Right ventricle myocardium superior (tissue), 1 donor: ENCODE measurements at regions not wholly inside any gene's neighbourhood (a gene's known extent, or its start where the extent isn't known, plus 50 kb on each side); places are given as distances from the start of the nearest gene placed in this dataset.
"Not testable (repeated sequence)": the region's sequence is repeated elsewhere in the genome, so short reads cannot be mapped to it uniquely, and the experiment has no call there.

ENCODE experiments used
- ATAC-seq: fragments of 200-7000 bp; cut with Tn5 transposase; one replicate; pipeline ENCODE4 v1.9.1; 2020; ENCODE audit warnings: mild to moderate bottlenecking; ENCODE audit not compliant: poor library complexity
- DNase-seq: peaks from one replicate; pipeline ENCODE4 v3.0.0-alpha.2; 2020
- intact Hi-C: fragments of 100-400 bp; cut with DNase I; formaldehyde crosslinking; loops from one replicate; pipeline ENCODE4 v1.11.2; 2022
- donor health status: DM: no; HTN: yes; CAD: no; lungs with severe emphysema.

DNA sequence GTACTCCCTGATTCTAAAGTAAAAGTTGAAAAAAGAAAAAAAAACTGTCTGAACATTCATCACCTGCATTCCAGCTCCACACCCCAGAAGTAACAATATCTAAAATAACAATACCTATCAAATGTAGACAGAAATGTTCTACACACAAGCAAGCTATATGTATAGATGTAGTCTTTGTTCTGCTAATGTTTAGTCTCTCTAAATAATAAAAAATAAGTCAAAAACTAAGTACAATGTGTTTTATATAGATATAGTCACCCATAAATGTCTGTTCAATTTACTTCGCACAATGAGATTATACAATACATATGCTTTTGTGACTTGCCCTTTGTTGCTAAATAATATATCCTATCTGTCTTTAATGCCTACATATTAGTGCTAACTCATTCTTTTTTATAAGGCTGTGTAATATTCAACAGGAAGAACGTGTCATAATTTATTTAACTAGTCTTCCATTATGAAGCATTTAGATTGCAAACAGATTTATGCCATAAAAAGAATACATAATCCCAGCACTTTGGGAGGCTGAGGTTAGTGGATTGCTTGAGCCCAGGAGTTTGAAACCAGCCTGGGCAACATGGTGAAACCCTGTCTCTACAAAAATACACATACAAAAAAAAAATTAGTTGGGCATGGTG is 216.2 kb upstream of the ZNF217 start:
- intact Hi-C loops: no loop called here
- DNase-seq (no peak), ATAC-seq (no peak)

DNA sequence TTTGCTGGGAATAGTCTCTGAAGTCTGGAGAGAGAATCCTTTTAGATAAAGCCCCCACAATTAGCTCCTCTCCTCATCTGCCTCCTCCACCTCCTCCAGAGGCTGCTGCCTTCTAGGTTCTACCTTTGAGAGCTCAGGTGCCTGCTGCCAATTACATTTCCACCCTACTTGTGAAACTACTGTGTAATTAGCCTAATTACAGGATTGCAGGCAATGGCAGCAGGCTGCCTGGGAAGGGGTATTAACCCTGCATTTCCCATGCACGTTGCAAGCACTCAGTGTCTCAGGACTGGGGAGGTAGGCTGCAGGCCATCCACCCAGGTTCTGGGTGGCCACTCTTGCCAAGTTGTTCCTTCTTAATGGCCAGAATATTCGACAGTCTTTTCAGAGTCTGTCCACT is 215.6 kb upstream of the ZNF217 start:
- no peak for DNase-seq
- ATAC-seq: no peak
- intact Hi-C loops: no loop called here

DNA sequence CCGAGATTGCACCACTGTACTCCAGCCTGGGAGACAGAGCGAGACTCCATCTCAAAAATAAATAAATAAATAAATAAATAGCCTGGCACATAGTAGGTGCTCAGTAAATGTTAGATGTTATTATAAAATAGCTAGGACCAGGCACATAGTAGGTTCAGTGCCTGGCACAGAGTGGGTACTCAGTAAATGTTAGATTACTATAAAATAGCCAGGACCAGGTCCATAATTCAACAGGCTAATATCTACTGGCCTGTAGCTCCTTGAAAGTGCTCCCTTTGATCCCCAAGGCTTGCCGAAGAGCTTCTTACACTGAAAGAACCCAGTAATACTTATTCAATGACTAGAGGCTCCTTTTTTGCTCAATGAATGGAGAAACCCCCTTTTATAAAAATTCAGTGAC is 215.1 kb upstream of the ZNF217 start:
- intact Hi-C loops: no loop called here
- ATAC-seq (no peak), DNase-seq (no peak)

DNA sequence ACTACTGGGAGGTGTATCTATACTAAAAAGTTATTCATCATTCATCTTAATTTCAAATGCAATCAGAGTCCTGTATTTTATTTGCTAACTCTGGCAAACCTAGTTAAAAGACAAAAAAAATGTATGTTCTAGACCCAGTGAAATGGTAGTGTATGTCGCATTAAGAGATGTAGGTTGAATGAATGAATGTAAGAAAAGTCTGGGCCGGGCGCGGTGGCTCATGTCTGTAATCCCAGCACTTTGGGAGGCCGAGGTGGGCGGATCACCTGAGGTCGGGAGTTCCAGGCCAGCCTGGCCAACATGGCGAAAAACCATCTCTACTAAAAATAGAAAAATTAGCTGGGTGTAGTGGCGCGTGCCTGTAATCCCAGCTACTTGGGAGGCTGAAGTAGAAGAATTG is 214.7 kb upstream of the ZNF217 start:
- ATAC-seq, DNase-seq, intact Hi-C loops: not testable (repeated sequence)

DNA sequence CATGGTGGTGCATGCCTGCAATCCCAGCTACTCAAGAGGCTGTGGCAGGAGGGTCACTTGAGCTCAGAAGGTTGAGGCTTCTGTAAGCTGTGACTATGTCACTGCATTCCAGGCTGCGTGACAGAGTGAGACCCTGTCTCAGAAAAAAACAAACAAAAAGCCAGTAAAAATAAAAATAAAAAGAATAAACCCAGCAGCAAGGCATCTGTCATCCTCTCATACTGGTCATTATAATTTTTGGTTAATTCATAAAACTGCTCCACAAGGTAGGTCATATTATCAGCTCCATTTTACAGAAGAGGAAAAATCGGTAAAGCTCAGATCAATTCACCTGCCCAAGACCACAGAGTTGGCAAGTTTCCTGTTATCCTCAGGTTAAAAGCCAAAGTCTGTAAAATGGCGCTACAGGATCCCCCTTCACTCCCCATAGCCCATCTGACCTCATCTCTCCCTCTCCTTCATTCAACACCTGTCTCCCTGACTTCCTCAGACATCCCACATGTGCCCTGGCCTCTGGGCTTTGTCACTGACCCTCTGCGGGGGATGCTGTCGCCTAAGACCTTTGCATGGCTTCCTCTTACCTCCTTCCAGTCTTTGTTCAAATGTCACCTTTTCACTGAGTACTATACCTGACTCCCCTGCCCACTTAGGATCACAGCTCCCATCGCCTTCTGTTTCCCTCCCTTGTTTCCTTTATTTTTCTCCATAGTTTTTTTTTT is 213.2 kb upstream of the ZNF217 start:
- intact Hi-C loops: no loop called here
- ATAC-seq (no peak), DNase-seq (no peak)

DNA sequence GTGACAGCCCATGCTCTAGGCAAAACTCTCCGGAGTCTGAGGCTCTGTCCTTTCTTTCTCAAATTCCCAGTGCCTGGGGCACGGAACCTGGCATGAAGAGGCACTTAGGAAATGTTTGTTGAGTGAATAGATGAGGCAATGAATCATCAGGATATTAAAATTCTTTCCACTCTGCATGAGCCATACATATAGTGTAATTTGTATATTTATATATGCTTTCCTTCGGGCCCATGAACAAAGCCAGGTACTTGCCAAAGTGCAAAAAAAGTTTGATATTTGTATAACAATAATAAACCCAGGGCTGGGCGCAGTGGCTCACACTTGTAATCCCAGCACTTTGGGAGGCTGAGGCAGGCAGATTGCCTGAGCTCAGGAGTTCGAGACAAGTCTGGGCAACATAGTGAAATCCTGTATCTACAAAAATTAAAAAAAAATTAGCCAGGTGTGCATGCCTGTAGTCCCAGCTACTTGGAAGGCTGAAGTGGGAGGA is 212.3 kb upstream of the ZNF217 start:
- intact Hi-C loops: no loop called here
- ATAC-seq: no peak
- DNase-seq: no peak

DNA sequence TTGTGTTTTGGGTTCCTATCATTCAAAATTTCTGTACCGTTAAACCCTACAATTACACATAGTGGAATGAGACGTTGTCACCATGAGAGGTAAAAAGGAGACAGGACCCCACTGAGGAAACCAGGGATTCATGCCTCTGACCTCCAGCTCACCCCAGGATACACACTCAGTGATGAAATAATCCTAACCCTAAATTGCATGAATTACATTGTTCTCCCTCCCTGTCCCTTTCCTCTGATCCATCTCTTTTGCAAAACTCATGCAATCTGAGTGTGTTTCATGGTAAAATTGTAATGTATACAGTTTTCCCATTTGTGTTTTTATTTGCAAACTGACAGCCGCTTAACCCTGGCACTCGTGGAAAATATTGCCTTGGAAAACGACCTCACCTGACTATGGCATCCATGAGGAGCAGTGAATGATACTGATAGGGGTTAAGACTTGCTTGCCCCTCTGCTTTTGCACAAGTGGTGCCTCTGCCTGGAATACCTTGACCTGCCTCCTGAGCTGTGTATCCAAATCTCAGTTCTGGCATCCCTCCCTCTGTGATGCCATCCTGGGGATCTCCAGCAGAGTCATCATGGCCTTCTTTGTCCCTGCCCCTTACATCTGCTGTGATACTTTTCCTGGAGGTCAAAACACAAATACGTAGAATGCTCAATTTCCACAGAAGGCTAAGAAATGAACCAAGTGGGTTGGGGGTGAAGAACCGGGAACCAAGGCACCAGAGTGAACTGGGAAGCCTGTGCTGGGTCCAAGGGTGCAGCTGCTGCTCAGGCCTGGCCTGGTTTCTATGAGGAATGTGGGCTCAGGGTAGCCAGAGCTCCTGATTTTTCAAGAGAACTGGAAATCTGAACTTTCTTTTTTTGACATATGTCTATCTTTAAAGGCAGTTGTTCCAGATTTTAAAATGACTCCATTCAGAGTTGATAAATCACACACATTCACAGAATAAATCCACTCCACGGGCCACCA is 211.6 kb upstream of the ZNF217 start:
- no peak for ATAC-seq
- intact Hi-C loops: no loop called here

DNA sequence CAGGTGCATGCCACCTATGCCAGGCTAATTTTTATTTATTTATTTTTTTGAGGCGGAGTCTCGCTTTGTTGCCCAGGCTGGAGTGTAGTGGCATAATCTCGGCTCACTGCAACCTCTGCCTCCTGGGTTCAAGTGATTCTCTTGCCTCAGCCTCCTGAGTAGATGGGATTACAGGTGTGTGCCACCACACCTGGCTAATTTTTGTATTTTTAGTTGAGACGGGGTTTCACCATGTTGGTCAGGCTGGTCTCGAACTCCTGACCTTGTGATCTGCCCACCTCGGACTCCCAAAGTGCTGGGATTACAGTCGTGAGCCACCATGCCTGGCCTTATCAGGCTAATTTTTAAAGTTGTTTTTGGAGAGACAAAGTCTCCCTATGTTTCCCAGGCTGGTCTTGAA is 210.7 kb upstream of the ZNF217 start:
- ATAC-seq, intact Hi-C loops, DNase-seq: not testable (repeated sequence)

More for the DNA sequence above, 211.6 kb upstream of the ZNF217 start:
- no peak for DNase-seq

DNA sequence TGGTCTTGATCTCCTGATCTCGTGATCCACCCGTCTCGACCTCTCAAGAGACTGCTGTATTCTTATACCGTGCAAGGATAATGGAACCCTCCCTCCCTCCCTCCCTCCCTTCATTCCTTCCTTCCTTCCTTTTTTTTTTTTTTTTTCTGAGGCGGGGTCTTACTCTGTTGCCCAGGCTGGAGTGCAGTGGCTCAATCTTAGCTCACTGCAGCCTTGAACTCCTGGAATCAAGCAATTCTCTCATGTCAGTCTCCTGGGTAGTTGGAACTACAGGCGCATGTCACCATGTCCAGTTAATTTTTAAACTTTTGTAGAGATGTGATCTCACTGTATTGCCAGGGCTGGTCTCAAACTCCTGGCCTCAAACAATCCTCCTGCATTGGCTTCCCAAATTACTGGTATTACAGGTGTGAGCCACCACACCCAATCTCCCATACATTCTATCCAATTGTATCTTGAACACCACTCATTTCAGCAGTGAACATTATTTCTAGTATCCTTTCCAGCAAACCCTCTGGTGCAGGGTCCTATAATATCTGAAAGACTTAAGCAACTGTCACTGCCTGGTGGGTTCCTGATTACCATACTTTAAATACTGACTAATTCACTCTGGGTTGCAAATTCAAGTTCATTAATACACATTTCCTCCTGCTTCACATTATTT is 210.0 kb upstream of the ZNF217 start:
- DNase-seq (no peak), ATAC-seq (no peak)
- intact Hi-C loops: no loop called here

DNA sequence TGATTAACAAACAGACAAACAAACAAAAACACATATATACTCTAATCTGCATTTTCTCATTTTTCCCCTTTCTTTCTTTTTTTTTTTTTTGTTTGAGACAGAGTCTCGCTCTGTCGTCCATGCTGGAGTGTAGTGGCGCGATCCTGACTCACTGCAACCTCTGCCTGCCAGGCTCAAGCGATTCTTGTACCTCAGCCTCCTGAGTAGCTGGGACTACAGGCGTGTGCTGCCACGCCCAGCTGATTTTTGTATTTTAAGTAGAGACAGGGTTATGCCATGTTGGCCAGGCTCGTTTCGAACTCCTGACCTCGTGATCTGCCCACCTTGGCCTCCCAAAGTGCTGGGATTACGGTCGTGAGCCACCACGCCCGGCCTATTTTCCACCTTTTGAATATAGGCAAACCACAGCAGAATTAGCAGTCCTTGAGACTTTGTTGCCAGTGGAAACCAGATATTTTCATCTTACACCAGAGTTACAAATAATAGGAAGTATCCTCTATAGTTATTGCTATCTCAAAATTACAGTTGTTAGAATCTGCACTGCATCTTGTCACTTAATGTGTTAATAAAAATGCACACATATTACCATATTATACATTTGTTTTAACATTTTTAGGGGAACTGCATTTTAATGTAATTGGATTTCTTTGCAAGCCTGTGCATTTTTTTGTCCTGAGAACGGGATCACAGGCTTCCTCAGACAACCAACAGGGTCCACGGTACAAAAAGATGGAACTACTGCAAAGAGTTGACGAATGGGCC is 208.2 kb upstream of the ZNF217 start:
- no peak for ATAC-seq
- intact Hi-C loops: no loop called here

DNA sequence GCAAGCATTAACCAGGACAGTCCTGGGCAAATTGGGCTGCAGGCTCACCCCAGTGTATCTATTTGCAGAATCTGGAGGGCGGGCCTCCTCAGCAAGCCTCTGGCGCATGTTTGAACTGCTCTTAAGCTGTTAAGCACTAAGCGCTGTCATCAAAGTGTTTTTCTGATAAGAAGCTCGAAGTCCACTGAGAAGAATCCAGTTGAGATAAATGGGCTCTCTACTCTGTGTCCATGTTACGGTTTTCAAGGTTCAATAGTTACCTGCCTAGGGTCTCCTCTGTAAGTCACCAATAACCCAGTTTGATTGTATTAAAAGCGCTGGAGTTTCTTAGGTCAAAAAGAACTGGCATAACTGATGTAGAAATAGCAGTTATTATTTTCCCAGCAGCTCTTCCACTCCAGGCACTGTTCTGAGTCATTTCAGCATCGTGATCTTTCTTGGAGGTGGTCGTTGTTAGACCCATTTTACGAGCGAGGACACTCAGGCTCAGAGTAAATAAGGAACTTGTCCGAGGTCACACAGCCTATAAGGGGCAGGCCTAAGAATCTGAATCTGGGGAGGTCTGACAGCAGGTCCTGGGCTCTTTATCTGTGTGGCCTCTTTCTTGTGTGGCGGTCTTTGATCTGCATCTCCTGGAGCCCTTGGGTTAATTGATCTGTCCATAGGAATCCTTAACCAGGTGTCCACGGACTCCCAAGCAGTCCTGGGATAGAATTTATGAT is 207.4 kb upstream of the ZNF217 start:
- no peak for DNase-seq
- intact Hi-C loops: no loop called here
- ATAC-seq: no peak

More for the DNA sequence above, 208.2 kb upstream of the ZNF217 start:
- no peak for DNase-seq

DNA sequence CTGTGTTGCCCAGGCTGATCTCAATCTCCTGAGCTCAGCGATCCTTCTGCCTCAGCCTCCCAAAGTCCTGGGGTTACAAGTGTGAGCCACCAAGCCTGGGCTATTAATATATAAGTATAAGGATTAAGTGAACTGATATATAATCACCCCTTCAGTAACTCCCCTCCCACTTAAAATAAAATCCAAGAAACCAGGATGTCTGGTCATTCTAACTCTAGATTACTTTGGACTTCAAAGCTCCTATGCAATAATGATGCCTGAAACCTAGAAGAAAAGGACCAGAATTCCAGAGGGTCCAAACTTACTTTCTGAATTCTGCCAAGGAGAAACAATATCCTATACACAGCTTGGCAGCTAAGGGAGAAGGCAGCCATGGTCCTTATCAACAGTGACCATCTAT is 206.8 kb upstream of the ZNF217 start:
- no peak for ATAC-seq
- intact Hi-C loops: no loop called here
- DNase-seq: no peak

DNA sequence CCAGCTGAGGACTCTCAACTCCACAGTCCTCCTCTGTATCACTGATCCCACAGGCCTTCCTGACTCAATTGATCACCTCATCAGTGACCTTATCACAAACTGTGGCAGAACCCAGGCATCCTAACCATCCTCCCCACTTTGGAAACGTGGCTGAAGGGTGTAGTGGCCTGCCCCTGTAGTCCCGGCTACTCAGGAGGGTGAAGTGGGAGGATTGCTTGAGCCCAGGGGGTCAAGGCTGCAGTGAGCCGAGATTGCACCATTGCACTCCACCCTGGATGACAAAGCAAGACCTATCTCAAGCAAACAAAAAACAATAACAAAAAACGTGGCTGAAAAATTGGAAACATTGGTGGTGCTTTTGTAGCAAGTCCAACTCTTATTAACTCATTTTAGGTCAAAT is 203.4 kb upstream of the ZNF217 start:
- no peak for DNase-seq
- no peak for ATAC-seq
- intact Hi-C loops: no loop called here

DNA sequence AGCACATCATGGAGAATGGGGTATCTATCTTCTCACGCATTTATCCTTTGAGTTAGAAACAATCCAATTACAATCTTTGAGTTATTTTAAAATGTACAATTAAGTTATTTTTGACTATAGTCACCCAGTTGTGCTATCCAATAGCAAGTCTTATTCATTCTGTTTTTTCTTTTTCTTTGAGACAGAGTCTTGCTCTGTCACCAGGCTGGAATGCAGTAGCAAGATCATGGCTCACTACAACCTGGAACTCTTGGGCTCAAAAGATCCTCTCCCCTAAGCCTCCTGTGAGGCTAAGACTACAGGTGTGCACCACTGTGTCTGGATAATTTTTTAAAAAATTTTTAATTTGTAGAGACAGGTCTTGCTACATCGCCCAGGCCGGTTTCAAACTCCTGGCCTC is 201.5 kb upstream of the ZNF217 start:
- no peak for ATAC-seq
- intact Hi-C loops: no loop called here
- DNase-seq: no peak

DNA sequence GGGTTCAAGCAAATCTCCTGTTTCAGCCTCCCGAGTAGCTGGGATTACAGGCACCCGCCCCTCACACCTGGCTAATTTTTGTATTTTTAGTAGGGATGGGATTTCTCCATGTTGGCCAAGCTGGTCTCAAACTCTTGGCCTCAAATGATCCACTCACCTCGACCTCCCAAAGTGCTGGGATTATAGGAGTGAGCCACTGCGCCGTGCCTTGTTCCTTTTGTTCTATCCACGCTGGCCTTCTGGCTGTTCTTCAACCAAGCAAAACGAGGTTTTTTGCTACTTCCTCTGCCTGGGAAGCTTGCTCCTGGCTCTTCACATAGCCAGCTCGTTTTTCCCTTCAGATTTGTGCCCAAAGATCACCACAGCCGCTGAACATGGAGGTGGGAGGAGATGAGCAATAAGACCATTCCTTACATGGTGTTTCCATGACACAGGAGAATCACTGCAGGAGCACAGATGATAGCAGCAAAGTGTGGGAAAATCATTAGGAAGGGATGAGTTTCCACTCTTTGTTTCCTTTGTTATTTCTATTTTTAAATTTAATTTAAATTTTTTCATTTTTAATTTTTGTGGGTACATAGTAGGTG is 201.0 kb upstream of the ZNF217 start:
- intact Hi-C loops: no loop called here

DNA sequence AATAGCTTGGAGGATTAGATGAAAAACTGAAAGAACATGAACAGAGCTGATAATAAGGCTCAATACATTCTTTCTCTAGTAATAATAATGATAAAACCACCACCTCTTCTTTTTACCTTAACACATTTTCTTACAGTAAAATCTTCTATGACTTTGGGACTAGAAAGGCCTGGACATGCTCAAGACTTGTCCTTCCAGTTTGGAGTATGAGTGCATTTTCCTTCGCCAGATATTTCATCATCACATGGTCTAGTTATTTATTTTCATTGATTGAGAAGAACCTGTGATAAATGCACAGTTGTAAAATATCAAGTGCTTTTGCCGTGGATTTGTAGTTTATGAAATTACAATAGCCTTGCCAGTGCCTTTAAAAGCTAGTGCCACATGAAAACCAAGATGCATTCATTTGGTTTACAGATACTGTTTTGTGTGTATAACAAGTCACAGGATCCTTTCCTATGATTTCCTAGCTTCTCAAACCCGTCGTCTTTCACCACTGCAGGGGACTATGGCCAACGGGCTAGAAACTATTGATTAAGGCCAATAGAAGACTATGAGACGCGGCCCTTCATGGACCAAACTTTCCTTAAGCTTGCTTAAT is 200.2 kb upstream of the ZNF217 start:
- ATAC-seq: no peak
- intact Hi-C loops: no loop called here
- DNase-seq: no peak

More for the DNA sequence above, 201.0 kb upstream of the ZNF217 start:
- ATAC-seq (no peak), DNase-seq (no peak)
